ENCODE measurements at regions not wholly inside any gene's neighbourhood (a gene's known extent, or its start where the extent isn't known, plus 50 kb on each side); places are given as distances from the start of the nearest gene placed in this dataset.

GRCh38 chr1:216922406-216922805, 199.2 kb upstream of the ESRRG start:
- Histone ChIP-seq H3K9me3 (replicated peaks; ENCODE audit: low read length) (no peaks in the 10 kb centered on the region), H3K9ac (ENCODE audit: low read depth, low read length) (no peak overlapping the region), H3K4me2 (ENCODE audit: low read length) (no peak overlapping the region), H3K36me3 (ENCODE audit: insufficient read depth, low read length) (no peaks in the 10 kb centered on the region), H3K27me3 (ENCODE audit: control insufficient read depth, insufficient read depth, low read length) (no peaks in the 10 kb centered on the region), H3K4me3 (ENCODE audit: low read length) (no peak overlapping the region), H3K4me1 (ENCODE audit: control insufficient read depth, insufficient read depth, low read length) (no peaks in the 10 kb centered on the region)

DNA sequence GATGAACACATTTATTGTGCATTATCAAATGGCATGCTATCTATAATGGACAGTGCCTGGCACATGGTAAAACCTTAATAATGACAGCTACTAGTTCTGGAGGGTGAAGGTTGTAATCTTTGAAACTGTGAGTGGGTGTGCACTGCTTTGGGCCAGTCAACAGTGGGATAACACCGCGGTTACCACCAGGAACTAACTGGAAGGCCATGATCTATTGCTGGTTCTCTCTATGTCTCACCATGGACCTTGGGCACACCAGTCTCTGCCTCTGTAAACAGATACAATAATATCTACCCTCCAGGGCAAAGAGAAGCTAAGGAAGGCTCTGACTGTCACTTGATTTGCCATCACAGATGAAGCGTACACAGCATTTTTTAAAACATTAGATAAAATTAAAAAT, 198.6 kb upstream of the ESRRG start:
- no peaks in the 10 kb centered on the region for H3K4me1 ChIP-seq (ENCODE audit: control insufficient read depth, insufficient read depth, low read length)
- H3K27me3 ChIP-seq (ENCODE audit: control insufficient read depth, insufficient read depth, low read length), result no peaks in the 10 kb centered on the region
- H3K4me3 ChIP-seq (ENCODE audit: low read length), result no peak overlapping the region
- H3K9me3 ChIP-seq (replicated peaks; ENCODE audit: low read length), result no peaks in the 10 kb centered on the region
- H3K36me3 ChIP-seq (ENCODE audit: insufficient read depth, low read length), result no peaks in the 10 kb centered on the region
- no peak overlapping the region for H3K4me2 ChIP-seq (ENCODE audit: low read length)
- no peak overlapping the region for H3K9ac ChIP-seq (ENCODE audit: low read depth, low read length)

DNA sequence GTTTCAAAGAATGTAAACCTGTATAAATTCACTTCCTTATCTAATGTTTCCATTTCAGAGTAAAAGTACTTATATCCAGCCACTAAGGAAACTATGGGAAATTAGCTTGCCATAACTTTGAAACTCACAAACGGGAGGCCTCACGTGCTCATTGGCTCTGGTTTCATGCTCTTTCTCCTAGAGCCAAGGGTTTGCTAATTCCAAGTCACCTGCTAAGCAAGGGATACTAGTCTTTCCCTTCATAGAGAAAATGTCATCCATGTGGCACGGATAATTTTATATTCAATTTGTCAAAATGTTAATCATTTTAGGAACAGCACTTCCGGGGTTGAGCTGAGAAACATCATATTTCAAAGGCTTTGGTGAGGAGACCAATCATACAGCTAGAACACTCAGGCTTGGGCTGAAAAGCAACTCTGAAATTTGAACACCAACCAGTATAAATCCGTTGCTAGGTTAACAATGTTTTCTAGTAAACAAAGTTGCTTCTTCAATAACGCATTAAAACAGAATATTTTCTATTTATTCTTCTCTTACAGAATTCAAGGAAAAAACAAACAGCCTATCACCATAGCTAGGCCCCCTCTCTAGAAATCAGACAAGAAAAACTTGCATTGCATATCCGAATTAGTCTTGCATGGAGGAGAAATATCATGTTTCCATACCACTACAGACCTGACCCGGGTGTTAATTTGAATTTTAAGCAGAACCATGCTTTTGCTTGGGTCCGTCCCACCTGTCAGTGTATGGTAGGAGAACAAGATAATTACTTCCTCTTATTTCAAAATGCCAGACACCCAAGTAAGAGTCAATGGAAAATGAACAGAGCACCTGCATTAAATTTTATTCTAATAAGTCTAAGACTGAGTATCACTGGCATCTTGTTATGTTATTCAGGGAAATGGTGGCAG, 196.1 kb upstream of the ESRRG start:
- Histone ChIP-seq H3K4me1 (ENCODE audit: control insufficient read depth, insufficient read depth, low read length) (no peaks in the 10 kb centered on the region), H3K4me2 (ENCODE audit: low read length) (no peak overlapping the region), H3K36me3 (ENCODE audit: insufficient read depth, low read length) (no peaks in the 10 kb centered on the region), H3K4me3 (ENCODE audit: low read length) (no peak overlapping the region), H3K9me3 (replicated peaks; ENCODE audit: low read length) (no peaks in the 10 kb centered on the region), H3K9ac (ENCODE audit: low read depth, low read length) (no peak overlapping the region), H3K27me3 (ENCODE audit: control insufficient read depth, insufficient read depth, low read length) (no peaks in the 10 kb centered on the region)

- Histone ChIP-seq H3K4me1 (ENCODE audit: control insufficient read depth, insufficient read depth, low read length) (no peaks in the 10 kb centered on the region), H3K4me3 (ENCODE audit: low read length) (no peak overlapping the region), H3K36me3 (ENCODE audit: insufficient read depth, low read length) (no peaks in the 10 kb centered on the region), H3K27me3 (ENCODE audit: control insufficient read depth, insufficient read depth, low read length) (no peaks in the 10 kb centered on the region), H3K9me3 (replicated peaks; ENCODE audit: low read length) (no peaks in the 10 kb centered on the region), H3K4me2 (ENCODE audit: low read length) (no peak overlapping the region), H3K9ac (ENCODE audit: low read depth, low read length) (no peak overlapping the region)
Observed at GRCh38 chr1:216916890-216917438, 193.7 kb upstream of the ESRRG start.

DNA sequence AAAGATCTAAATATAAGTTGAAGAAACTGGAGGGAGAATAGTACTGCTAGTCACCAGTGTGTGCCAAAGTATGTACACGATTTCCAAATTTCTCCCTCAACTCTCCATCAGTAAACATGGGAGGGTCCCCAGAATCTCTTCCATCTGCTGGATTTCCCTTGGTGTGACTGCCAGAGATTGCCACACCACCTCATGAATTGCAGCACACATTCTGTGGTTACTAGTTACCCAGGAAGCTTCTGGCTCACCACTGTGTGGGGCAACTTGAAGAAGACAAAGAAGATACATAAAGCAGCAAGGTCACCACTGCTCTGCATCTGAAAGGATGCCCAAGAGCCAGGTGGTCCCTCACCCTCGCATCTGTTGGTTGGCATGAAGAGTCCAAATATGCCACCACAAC, 191.7 kb upstream of the ESRRG start:
- no peak overlapping the region for H3K9ac ChIP-seq (ENCODE audit: low read depth, low read length)
- no peaks in the 10 kb centered on the region for H3K4me1 ChIP-seq (ENCODE audit: control insufficient read depth, insufficient read depth, low read length)
- no peak overlapping the region for H3K4me2 ChIP-seq (ENCODE audit: low read length)
- no peaks in the 10 kb centered on the region for H3K36me3 ChIP-seq (ENCODE audit: insufficient read depth, low read length)
- no peak overlapping the region for H3K4me3 ChIP-seq (ENCODE audit: low read length)
- H3K27me3 ChIP-seq (ENCODE audit: control insufficient read depth, insufficient read depth, low read length), result no peaks in the 10 kb centered on the region
- no peaks in the 10 kb centered on the region for H3K9me3 ChIP-seq (replicated peaks; ENCODE audit: low read length)

DNA sequence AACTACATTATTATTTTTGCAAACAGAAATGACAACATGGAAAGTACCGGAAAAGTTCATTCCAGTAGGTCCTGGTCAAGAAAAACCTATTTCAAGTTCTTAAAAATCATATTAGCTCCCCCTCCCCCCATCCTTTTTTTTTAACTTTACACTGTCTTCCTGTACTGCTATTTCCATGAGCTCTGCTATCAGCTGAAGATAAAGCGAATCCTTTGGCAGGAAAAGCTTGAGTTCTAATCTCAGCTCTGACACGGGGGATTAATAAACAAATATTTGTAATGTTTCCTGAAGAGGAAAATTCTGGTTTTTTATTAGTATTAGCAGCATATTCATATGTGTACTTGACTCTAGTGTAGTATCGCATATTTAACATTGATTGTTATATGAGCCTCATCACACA, 190.7 kb upstream of the ESRRG start:
- Histone ChIP-seq H3K9me3 (replicated peaks; ENCODE audit: low read length) (no peaks in the 10 kb centered on the region), H3K4me3 (ENCODE audit: low read length) (no peak overlapping the region), H3K36me3 (ENCODE audit: insufficient read depth, low read length) (no peaks in the 10 kb centered on the region), H3K4me2 (ENCODE audit: low read length) (no peak overlapping the region), H3K9ac (ENCODE audit: low read depth, low read length) (no peak overlapping the region), H3K27me3 (ENCODE audit: control insufficient read depth, insufficient read depth, low read length) (no peaks in the 10 kb centered on the region), H3K4me1 (ENCODE audit: control insufficient read depth, insufficient read depth, low read length) (no peaks in the 10 kb centered on the region)

DNA sequence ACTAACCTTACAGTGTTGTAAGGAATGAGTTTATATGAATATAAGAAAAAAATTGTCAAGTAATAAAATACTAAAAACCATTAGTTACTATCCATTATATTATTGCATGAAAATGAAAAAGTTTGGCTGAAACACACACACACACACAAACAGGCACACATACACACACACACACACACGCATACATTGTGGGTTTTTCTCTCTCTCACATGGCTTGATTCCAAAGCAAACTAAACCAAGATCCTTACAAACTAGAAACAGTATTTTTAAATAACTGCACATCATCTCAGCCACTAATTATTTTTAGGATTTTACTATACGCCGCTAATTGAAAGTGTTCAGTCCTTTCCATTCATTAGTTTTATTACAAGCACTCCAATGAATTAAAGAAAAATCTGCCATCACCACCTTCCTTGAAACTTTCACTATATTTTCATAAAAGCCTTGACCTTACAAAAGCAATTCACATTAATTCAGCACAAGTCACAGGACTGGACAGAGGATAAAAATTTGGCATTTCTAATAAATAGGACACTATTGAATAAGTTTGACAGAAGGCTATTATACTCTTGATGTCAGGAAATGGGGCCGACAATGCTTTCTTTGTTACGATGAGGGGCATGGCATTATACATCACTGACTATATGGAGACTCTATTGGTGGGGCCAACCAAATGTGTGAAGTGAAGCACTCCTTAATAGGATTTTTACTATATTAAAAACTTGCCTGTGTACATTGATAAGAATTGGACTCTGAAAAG, 187.0 kb upstream of the ESRRG start:
- Histone ChIP-seq H3K4me1 (ENCODE audit: control insufficient read depth, insufficient read depth, low read length) (no peaks in the 10 kb centered on the region), H3K4me3 (ENCODE audit: low read length) (no peak overlapping the region), H3K36me3 (ENCODE audit: insufficient read depth, low read length) (no peaks in the 10 kb centered on the region), H3K27me3 (ENCODE audit: control insufficient read depth, insufficient read depth, low read length) (no peaks in the 10 kb centered on the region), H3K9ac (ENCODE audit: low read depth, low read length) (no peak overlapping the region), H3K4me2 (ENCODE audit: low read length) (no peak overlapping the region), H3K9me3 (replicated peaks; ENCODE audit: low read length) (no peaks in the 10 kb centered on the region)

DNA sequence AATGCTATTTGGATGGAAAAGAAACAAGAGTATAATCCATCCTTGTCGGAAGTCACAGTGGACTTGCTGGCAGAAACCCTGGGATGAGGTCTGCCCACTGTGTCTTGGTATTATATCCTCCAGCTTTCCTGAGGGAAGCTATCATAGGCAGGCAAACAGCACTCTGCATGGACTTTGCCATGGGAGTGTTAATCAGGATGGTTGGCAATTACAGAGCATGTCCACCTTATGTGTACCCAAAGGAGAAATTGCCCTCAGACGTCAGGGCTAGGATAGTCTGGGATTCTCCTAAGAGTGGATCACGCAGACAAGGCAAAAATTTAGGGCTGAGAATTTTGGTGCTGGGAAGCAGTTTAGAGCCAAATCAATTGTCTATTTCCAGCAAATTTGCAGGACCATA, 184.9 kb upstream of the ESRRG start:
- Histone ChIP-seq H3K9ac (ENCODE audit: low read depth, low read length) (no peak overlapping the region), H3K27me3 (ENCODE audit: control insufficient read depth, insufficient read depth, low read length) (no peaks in the 10 kb centered on the region), H3K4me3 (ENCODE audit: low read length) (no peak overlapping the region), H3K36me3 (ENCODE audit: insufficient read depth, low read length) (no peaks in the 10 kb centered on the region), H3K4me1 (ENCODE audit: control insufficient read depth, insufficient read depth, low read length) (peaks cover 7% of the 10 kb centered on the region), H3K4me2 (ENCODE audit: low read length) (no peak overlapping the region), H3K9me3 (replicated peaks; ENCODE audit: low read length) (no peaks in the 10 kb centered on the region)

GRCh38 chr1:216907100-216907499, 183.9 kb upstream of the ESRRG start:
- peaks cover 16% of the 10 kb centered on the region for H3K4me1 ChIP-seq (ENCODE audit: control insufficient read depth, insufficient read depth, low read length)

GRCh38 chr1:216905781-216906180, 182.6 kb upstream of the ESRRG start:
- Histone ChIP-seq H3K4me2 (ENCODE audit: low read length) (no peak overlapping the region), H3K9me3 (replicated peaks; ENCODE audit: low read length) (no peaks in the 10 kb centered on the region), H3K4me3 (ENCODE audit: low read length) (no peak overlapping the region), H3K9ac (ENCODE audit: low read depth, low read length) (no peak overlapping the region), H3K4me1 (ENCODE audit: control insufficient read depth, insufficient read depth, low read length) (peaks cover 16% of the 10 kb centered on the region), H3K27me3 (ENCODE audit: control insufficient read depth, insufficient read depth, low read length) (no peaks in the 10 kb centered on the region), H3K36me3 (ENCODE audit: insufficient read depth, low read length) (no peaks in the 10 kb centered on the region)

More at GRCh38 chr1:216907100-216907499, 183.9 kb upstream of the ESRRG start:
- no peaks in the 10 kb centered on the region for H3K36me3 ChIP-seq (ENCODE audit: insufficient read depth, low read length)
- no peak overlapping the region for H3K4me3 ChIP-seq (ENCODE audit: low read length)
- no peak overlapping the region for H3K9ac ChIP-seq (ENCODE audit: low read depth, low read length)
- H3K9me3 ChIP-seq (replicated peaks; ENCODE audit: low read length), result no peaks in the 10 kb centered on the region
- no peak overlapping the region for H3K4me2 ChIP-seq (ENCODE audit: low read length)
- no peaks in the 10 kb centered on the region for H3K27me3 ChIP-seq (ENCODE audit: control insufficient read depth, insufficient read depth, low read length)

- no peak overlapping the region for H3K4me3 ChIP-seq (ENCODE audit: low read length)
- H3K9ac ChIP-seq (ENCODE audit: low read depth, low read length), result no peak overlapping the region
- H3K4me2 ChIP-seq (ENCODE audit: low read length), result no peak overlapping the region
- H3K27me3 ChIP-seq (ENCODE audit: control insufficient read depth, insufficient read depth, low read length), result no peaks in the 10 kb centered on the region
- peaks cover 16% of the 10 kb centered on the region for H3K4me1 ChIP-seq (ENCODE audit: control insufficient read depth, insufficient read depth, low read length)
- no peaks in the 10 kb centered on the region for H3K9me3 ChIP-seq (replicated peaks; ENCODE audit: low read length)
- no peaks in the 10 kb centered on the region for H3K36me3 ChIP-seq (ENCODE audit: insufficient read depth, low read length)
Observed at GRCh38 chr1:216905137-216905536, 181.9 kb upstream of the ESRRG start.

All from skeletal muscle satellite cell (primary cell).